Loucy (cell line): ENCODE measurements at regions not wholly inside any gene's neighbourhood (a gene's known extent, or its start where the extent isn't known, plus 50 kb on each side); places are given as distances from the start of the nearest gene placed in this dataset.

Experiments used
- H2AFZ ChIP-seq: fragments of 200-600 bp; sonication (generic); 2 replicates; pipeline ENCODE4 v1.6.0; 2016; ENCODE audit warnings: antibody characterized with exemption, mild to moderate bottlenecking, low read length, moderate library complexity
- H3F3A ChIP-seq: fragments of 200-600 bp; 2 replicates; pipeline ENCODE4 v1.6.0; 2016; ENCODE audit warnings: antibody characterized with exemption, low read depth, mild to moderate bottlenecking
- H3K27me3 ChIP-seq: fragments of 200-600 bp; sonication (generic); 2 replicates; pipeline ENCODE4 v1.6.1; 2014; ENCODE audit warnings: low read length, mild to moderate bottlenecking; ENCODE audit not compliant: insufficient read depth, poor library complexity, severe bottlenecking
- H3K36me3 ChIP-seq: fragments of 200-600 bp; sonication (generic); 2 replicates; pipeline ENCODE4 v1.6.1; 2016; ENCODE audit warnings: low read length; ENCODE audit not compliant: insufficient read depth
- H3K4me1 ChIP-seq: fragments of 200-600 bp; sonication (generic); 2 replicates; pipeline ENCODE4 v1.5.1; 2014; ENCODE audit warnings: low read length, mild to moderate bottlenecking; ENCODE audit not compliant: insufficient read depth, poor library complexity, severe bottlenecking
- H3K4me2 ChIP-seq: fragments of 200-600 bp; sonication (generic); 2 replicates; pipeline ENCODE4 v1.6.0; 2014; ENCODE audit warnings: antibody characterized with exemption, low read length, low read depth, mild to moderate bottlenecking; ENCODE audit not compliant: poor library complexity, severe bottlenecking
- H3K4me3 ChIP-seq: fragments of 200-600 bp; sonication (generic); 2 replicates; pipeline ENCODE4 v1.5.1; 2014; ENCODE audit warnings: low read length, mild to moderate bottlenecking, mixed read lengths; ENCODE audit not compliant: poor library complexity, severe bottlenecking
- H3K79me2 ChIP-seq: fragments of 200-600 bp; sonication (generic); 2 replicates; pipeline ENCODE4 v1.6.1; 2014; ENCODE audit warnings: low read length; ENCODE audit not compliant: insufficient read depth
- H3K9ac ChIP-seq: fragments of 200-600 bp; sonication (generic); 2 replicates; pipeline ENCODE4 v1.6.0; 2014; ENCODE audit warnings: mild to moderate bottlenecking, low read depth, low read length, moderate library complexity; ENCODE audit not compliant: poor library complexity, severe bottlenecking
- H3K9me2 ChIP-seq: fragments of 200-600 bp; sonication (generic); replicated peaks from 2 replicates; pipeline ENCODE4 v1.6.1; 2016; ENCODE audit warnings: low read depth, low read length, mixed read lengths
- H3K9me3 ChIP-seq: fragments of 200-600 bp; sonication (generic); 2 replicates; pipeline ENCODE4 v1.6.1; 2014; ENCODE audit warnings: mild to moderate bottlenecking, antibody characterized with exemption, low read length, low read depth; ENCODE audit not compliant: insufficient read depth
- H4K20me1 ChIP-seq: fragments of 200-600 bp; sonication (generic); 2 replicates; pipeline ENCODE4 v1.6.0; 2014; ENCODE audit warnings: antibody characterized with exemption, low read length, mild to moderate bottlenecking; ENCODE audit not compliant: insufficient read depth, poor library complexity, severe bottlenecking
- CTCF ChIP-seq: fragments of 200-600 bp; sonication (generic); conservative IDR thresholded peaks from 2 replicates; pipeline ENCODE4 v1.5.1; 2014; ENCODE audit warnings: mild to moderate bottlenecking, antibody characterized with exemption, low read length
- EZH2phosphoT487 ChIP-seq: fragments of 200-600 bp; IDR thresholded peaks from 2 replicates; pipeline ENCODE4 v1.6.1; 2018; ENCODE audit warnings: antibody characterized with exemption, mild to moderate bottlenecking, moderate library complexity, borderline replicate concordance

GRCh38 chr1:82225421-82226185 is 424.9 kb downstream of the ADGRL2 start:
- H3K36me3 ChIP-seq, result no peaks in the 10 kb centered on the region
- H3K4me2 ChIP-seq, result peak overlapping the region; percentile 51
- no peaks in the 10 kb centered on the region for H3K79me2 ChIP-seq
- TF ChIP-seq EZH2phosphoT487 (no peak), CTCF (no peak)
- H3K4me1 ChIP-seq, result peaks cover 37% of the 10 kb centered on the region
- no peaks in the 10 kb centered on the region for H3K9me2 ChIP-seq
- peak overlapping the region; percentile 20; the same call in 1 of the 2 replicates for H2AFZ ChIP-seq
- no peaks in the 10 kb centered on the region for H3K27me3 ChIP-seq
- H4K20me1 ChIP-seq, result no peaks in the 10 kb centered on the region
- no peaks in the 10 kb centered on the region for H3F3A ChIP-seq
- H3K9ac ChIP-seq, result peak overlapping the region; percentile 54
- H3K9me3 ChIP-seq, result no peaks in the 10 kb centered on the region
- H3K4me3 ChIP-seq, result peak overlapping the region; percentile 3

GRCh38 chr1:82223091-82223490 is 422.4 kb downstream of the ADGRL2 start:
- no peaks in the 10 kb centered on the region for H3K36me3 ChIP-seq
- no peak overlapping the region for H2AFZ ChIP-seq
- no peaks in the 10 kb centered on the region for H3F3A ChIP-seq
- peaks cover 30% of the 10 kb centered on the region for H3K4me1 ChIP-seq
- no peaks in the 10 kb centered on the region for H3K27me3 ChIP-seq
- H3K9me3 ChIP-seq, result no peaks in the 10 kb centered on the region
- no peak overlapping the region for H3K9ac ChIP-seq
- no peaks in the 10 kb centered on the region for H3K79me2 ChIP-seq
- no peak overlapping the region for H3K4me3 ChIP-seq
- H3K4me2 ChIP-seq, result no peak overlapping the region
- no peaks in the 10 kb centered on the region for H4K20me1 ChIP-seq
- no peak for TF ChIP-seq CTCF
- TF ChIP-seq EZH2phosphoT487, result no peak
- H3K9me2 ChIP-seq, result no peaks in the 10 kb centered on the region

GRCh38 chr1:82221721-82222120 is 421.0 kb downstream of the ADGRL2 start:
- H3K36me3 ChIP-seq, result no peaks in the 10 kb centered on the region
- H3K9me3 ChIP-seq, result no peaks in the 10 kb centered on the region
- H3F3A ChIP-seq, result no peaks in the 10 kb centered on the region
- H2AFZ ChIP-seq, result no peak overlapping the region
- no peaks in the 10 kb centered on the region for H3K9me2 ChIP-seq
- peaks cover 16% of the 10 kb centered on the region for H3K4me1 ChIP-seq
- no peaks in the 10 kb centered on the region for H4K20me1 ChIP-seq
- H3K27me3 ChIP-seq, result no peaks in the 10 kb centered on the region
- TF ChIP-seq CTCF (no peak), EZH2phosphoT487 (no peak)
- no peak overlapping the region for H3K4me2 ChIP-seq
- no peaks in the 10 kb centered on the region for H3K79me2 ChIP-seq
- no peak overlapping the region for H3K9ac ChIP-seq
- H3K4me3 ChIP-seq, result no peak overlapping the region
